ENCODE measurements at regions not wholly inside any gene's neighbourhood (a gene's known extent, or its start where the extent isn't known, plus 50 kb on each side); places are given as distances from the start of the nearest gene placed in this dataset.

DNA sequence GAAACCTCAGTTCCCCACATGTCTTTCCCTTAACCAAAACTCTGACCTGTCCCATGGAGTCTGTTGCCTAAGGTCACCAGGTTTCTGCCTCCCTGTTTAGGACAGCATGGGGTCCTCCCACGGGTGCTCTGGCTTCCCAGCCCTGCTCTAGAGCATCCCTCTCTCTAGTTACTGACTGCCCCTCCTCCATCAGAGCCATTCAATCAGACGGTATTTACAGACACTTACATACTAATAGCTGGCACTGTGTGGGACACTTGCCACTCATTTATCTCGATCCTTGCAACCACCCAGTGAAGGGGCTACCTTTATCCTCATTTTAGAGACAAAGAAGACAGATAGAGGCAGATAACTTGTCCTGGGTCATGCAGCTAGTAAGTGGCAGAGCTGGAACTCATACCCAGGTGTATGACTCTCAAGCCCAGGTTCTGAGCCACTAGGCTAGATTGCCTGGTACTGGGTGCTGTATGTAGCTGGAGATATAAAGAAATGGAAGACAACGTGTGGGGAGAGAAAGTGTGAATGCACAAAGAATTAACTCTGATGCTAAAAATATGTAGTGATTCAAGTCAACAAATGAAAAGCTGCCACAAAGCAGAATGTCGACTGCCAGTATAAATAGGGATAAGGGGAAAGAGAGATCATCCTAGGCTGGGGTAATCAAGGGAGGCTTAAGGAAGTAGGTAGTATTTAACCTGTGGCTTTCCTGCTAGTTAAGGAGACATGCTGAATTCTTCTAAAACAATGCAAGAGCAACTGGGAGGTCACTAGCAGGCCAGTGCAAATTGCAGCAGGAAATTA lies 52.5 kb upstream of the PDE8B start:
- Histone ChIP-seq H3K36me3 (ENCODE audit: insufficient read depth, low read length) (no peaks in the 10 kb centered on the region), H3K9me3 (ENCODE audit: insufficient read depth, low read length, severe bottlenecking) (no peaks in the 10 kb centered on the region), H3K4me3 (ENCODE audit: low read depth in 1 of 2, low read length in 2 of 2) (no peak overlapping the region), H3K79me2 (ENCODE audit: insufficient read depth, low read length) (no peaks in the 10 kb centered on the region), H3K4me2 (ENCODE audit: insufficient read depth, low read length) (no peak overlapping the region), H3K9ac (ENCODE audit: low read depth, low read length) (no peak overlapping the region), H4K20me1 (ENCODE audit: insufficient read depth, low read length) (no peaks in the 10 kb centered on the region), H2AFZ (ENCODE audit: low read depth, low read length) (no peak overlapping the region), H3K4me1 (ENCODE audit: insufficient read depth, low read length) (no peaks in the 10 kb centered on the region), H3K27ac (ENCODE audit: low read length) (no peak overlapping the region), H3K27me3 (ENCODE audit: insufficient read depth, low read length, poor library complexity) (no peaks in the 10 kb centered on the region)
- TF ChIP-seq CTCF (IDR thresholded peaks at IDR 0.05; ENCODE audit: borderline replicate concordance, extremely low read depth, low read length, poor library complexity, severe bottlenecking), result no peak
- no peak for TF ChIP-seq EZH2 (IDR thresholded peaks at IDR 0.05; ENCODE audit: borderline replicate concordance, low read depth, low read length, severe bottlenecking)
- ATAC-seq (ENCODE audit: insufficient read depth, low read depth), result no peak
- DNase-seq, result no peak

GRCh38 chr5:77156379-77156778 lies 54.1 kb upstream of the PDE8B start:
- H2AFZ ChIP-seq (ENCODE audit: low read depth, low read length), result no peak overlapping the region
- H3K79me2 ChIP-seq (ENCODE audit: insufficient read depth, low read length), result no peaks in the 10 kb centered on the region
- no peak overlapping the region for H3K4me3 ChIP-seq (ENCODE audit: low read depth in 1 of 2, low read length in 2 of 2)
- no peaks in the 10 kb centered on the region for H3K9me3 ChIP-seq (ENCODE audit: insufficient read depth, low read length, severe bottlenecking)
- H3K4me2 ChIP-seq (ENCODE audit: insufficient read depth, low read length), result no peak overlapping the region
- H3K36me3 ChIP-seq (ENCODE audit: insufficient read depth, low read length), result no peaks in the 10 kb centered on the region
- H3K9ac ChIP-seq (ENCODE audit: low read depth, low read length), result no peak overlapping the region
- DNase-seq (no peak), ATAC-seq (ENCODE audit: insufficient read depth, low read depth) (no peak)
- H4K20me1 ChIP-seq (ENCODE audit: insufficient read depth, low read length), result no peaks in the 10 kb centered on the region
- no peak overlapping the region for H3K27ac ChIP-seq (ENCODE audit: low read length)
- no peak for TF ChIP-seq EZH2 (IDR thresholded peaks at IDR 0.05; ENCODE audit: borderline replicate concordance, low read depth, low read length, severe bottlenecking)
- TF ChIP-seq CTCF (IDR thresholded peaks at IDR 0.05; ENCODE audit: borderline replicate concordance, extremely low read depth, low read length, poor library complexity, severe bottlenecking), result no peak
- H3K27me3 ChIP-seq (ENCODE audit: insufficient read depth, low read length, poor library complexity), result no peaks in the 10 kb centered on the region
- H3K4me1 ChIP-seq (ENCODE audit: insufficient read depth, low read length), result no peaks in the 10 kb centered on the region

- H3K4me1 ChIP-seq (ENCODE audit: insufficient read depth, low read length), result no peaks in the 10 kb centered on the region
- no peaks in the 10 kb centered on the region for H3K9me3 ChIP-seq (ENCODE audit: insufficient read depth, low read length, severe bottlenecking)
- no peak overlapping the region for H2AFZ ChIP-seq (ENCODE audit: low read depth, low read length)
- no peaks in the 10 kb centered on the region for H3K27me3 ChIP-seq (ENCODE audit: insufficient read depth, low read length, poor library complexity)
- ATAC-seq (ENCODE audit: insufficient read depth, low read depth) (peak; percentile 93), DNase-seq (peak; percentile 25)
- H3K27ac ChIP-seq (ENCODE audit: low read length), result no peak overlapping the region
- H3K9ac ChIP-seq (ENCODE audit: low read depth, low read length), result no peak overlapping the region
- no peak overlapping the region for H3K4me2 ChIP-seq (ENCODE audit: insufficient read depth, low read length)
- TF ChIP-seq CTCF (IDR thresholded peaks at IDR 0.05; ENCODE audit: borderline replicate concordance, extremely low read depth, low read length, poor library complexity, severe bottlenecking), result no peak
- no peak for TF ChIP-seq EZH2 (IDR thresholded peaks at IDR 0.05; ENCODE audit: borderline replicate concordance, low read depth, low read length, severe bottlenecking)
- H3K4me3 ChIP-seq (ENCODE audit: low read depth in 1 of 2, low read length in 2 of 2), result no peak overlapping the region
- no peaks in the 10 kb centered on the region for H4K20me1 ChIP-seq (ENCODE audit: insufficient read depth, low read length)
- H3K79me2 ChIP-seq (ENCODE audit: insufficient read depth, low read length), result no peaks in the 10 kb centered on the region
- no peaks in the 10 kb centered on the region for H3K36me3 ChIP-seq (ENCODE audit: insufficient read depth, low read length)
Observed at GRCh38 chr5:77155179-77155785, 55.2 kb upstream of the PDE8B start.
